ENCODE measurements at regions not wholly inside any gene's neighbourhood (a gene's known extent, or its start where the extent isn't known, plus 50 kb on each side); places are given as distances from the start of the nearest gene placed in this dataset.

DNA sequence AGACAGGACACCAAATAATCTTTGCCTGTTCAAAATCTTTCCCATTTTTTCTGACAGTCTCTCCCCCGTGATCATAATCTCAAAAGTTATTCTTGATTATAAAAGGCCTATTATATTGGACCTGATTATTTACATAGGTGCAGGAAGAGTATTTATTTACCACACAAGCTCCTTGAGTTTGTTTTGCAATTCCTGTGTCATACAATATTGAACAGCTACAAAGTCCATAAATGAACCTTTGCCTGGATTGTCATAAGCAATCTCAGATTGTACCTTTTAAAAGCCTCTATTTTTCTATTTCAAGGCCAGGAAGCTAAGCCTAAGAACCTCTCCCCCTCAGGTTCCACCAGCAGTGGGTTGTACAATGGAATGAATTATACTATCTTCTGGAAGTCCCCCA, 183.9 kb upstream of the MEOX2 start:
- TF ChIP-seq, protein P1, sequence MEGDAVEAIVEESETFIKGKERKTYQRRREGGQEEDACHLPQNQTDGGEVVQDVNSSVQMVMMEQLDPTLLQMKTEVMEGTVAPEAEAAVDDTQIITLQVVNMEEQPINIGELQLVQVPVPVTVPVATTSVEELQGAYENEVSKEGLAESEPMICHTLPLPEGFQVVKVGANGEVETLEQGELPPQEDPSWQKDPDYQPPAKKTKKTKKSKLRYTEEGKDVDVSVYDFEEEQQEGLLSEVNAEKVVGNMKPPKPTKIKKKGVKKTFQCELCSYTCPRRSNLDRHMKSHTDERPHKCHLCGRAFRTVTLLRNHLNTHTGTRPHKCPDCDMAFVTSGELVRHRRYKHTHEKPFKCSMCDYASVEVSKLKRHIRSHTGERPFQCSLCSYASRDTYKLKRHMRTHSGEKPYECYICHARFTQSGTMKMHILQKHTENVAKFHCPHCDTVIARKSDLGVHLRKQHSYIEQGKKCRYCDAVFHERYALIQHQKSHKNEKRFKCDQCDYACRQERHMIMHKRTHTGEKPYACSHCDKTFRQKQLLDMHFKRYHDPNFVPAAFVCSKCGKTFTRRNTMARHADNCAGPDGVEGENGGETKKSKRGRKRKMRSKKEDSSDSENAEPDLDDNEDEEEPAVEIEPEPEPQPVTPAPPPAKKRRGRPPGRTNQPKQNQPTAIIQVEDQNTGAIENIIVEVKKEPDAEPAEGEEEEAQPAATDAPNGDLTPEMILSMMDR (IDR thresholded peaks at IDR 0.05; ENCODE audit: borderline replicate concordance, extremely low read depth, low read length, poor library complexity, severe bottlenecking), result no peak
- TF ChIP-seq EZH2 (IDR thresholded peaks at IDR 0.05; ENCODE audit: borderline replicate concordance, low read depth, low read length, severe bottlenecking), result no peak
